HCT116 (cell line): ENCODE measurements at regions not wholly inside any gene's neighbourhood (a gene's known extent, or its start where the extent isn't known, plus 50 kb on each side); places are given as distances from the start of the nearest gene placed in this dataset.

ENCODE experiments used
- ATAC-seq: fragments of 200-7000 bp; cut with Tn5 transposase; 2 replicates; pipeline ENCODE4 v1.9.1; 2020; ENCODE audit warnings: mild to moderate bottlenecking, moderate library complexity
- BruUV-seq: library from RNA; stranded (reverse); fragments of 400-500 nt; replicated peaks from 2 replicates; lab custom pipeline; 2021; lab: Mats Ljungman, UMichigan
- CTCF ChIA-PET: fragments of 300-600 bp; sonication (Branson Sonifier 250); formaldehyde crosslinking; loops from one replicate; lab custom pipeline; 2021; ENCODE audit warnings: antibody characterized with exemption; lab: Charles Lee
- POLR2A ChIA-PET: fragments of 300-600, 350-600 bp; sonication (Branson Sonifier 250); formaldehyde crosslinking; loops from one replicate; lab custom pipeline; 2021; ENCODE audit warnings: antibody characterized with exemption; lab: Charles Lee
- RAD21 ChIA-PET, 2 experiments: fragments of 300-600 bp; sonication (Branson Sonifier 250); formaldehyde crosslinking; loops; one replicate each; lab custom pipeline; 2023; ENCODE audit warnings: low total read pairs in 2 of 2; ENCODE audit not compliant: uncharacterized antibody in 2 of 2, unreplicated experiment in 2 of 2, low non-redundant PET in 1 of 2; lab: Charles Lee
- DNase-seq: peaks from one replicate; pipeline ENCODE4 v3.0.0-alpha.2; 2010; ENCODE audit warnings: low read depth, low spot score
- H2AFZ ChIP-seq: fragments of 200-600 bp; shearing (Covaris generic), sonication (generic); 2 replicates; pipeline ENCODE4 v1.6.1; 2017; ENCODE audit warnings: low read depth, mixed run types, mixed read lengths, antibody characterized with exemption, low read length; ENCODE audit not compliant: poor library complexity, severe bottlenecking
- H3K27ac ChIP-seq: 2 replicates; pipeline ENCODE4 v1.5.1; 2012; ENCODE audit warnings: low read depth, low read length
- H3K27me3 ChIP-seq: fragments of 200-600 bp; sonication (generic); 2 replicates; pipeline ENCODE4 v1.6.1; 2016; ENCODE audit warnings: mixed run types, low read length, mixed read lengths; ENCODE audit not compliant: insufficient read depth
- H3K36me3 ChIP-seq, 2 experiments: fragments of 200-500 bp in 1 of 2; fragments of 200-600 bp in 1 of 2; sonication (Bioruptor generic) in 1 of 2; sonication (generic) in 1 of 2; 2 replicates each; pipeline versions ENCODE4 v1.5.1 to v1.6.1; 2014 to 2016; ENCODE audit warnings: low read length in 2 of 2, inconsistent platforms in 1 of 2, mixed read lengths in 1 of 2, mixed run types in 1 of 2; ENCODE audit not compliant: insufficient read depth in 2 of 2, control insufficient read depth in 1 of 2
- H3K4me1 ChIP-seq, 2 experiments: fragments of 200-600 bp in 1 of 2; sonication (generic) in 1 of 2; 2 replicates each; pipeline versions ENCODE4 v1.5.1 to v1.6.1; 2012 to 2017; ENCODE audit warnings: low read length in 2 of 2, inconsistent platforms in 1 of 2, mild to moderate bottlenecking in 1 of 2, mixed read lengths in 1 of 2, mixed run types in 1 of 2, moderate library complexity in 1 of 2; ENCODE audit not compliant: insufficient read depth in 2 of 2, control insufficient read depth in 1 of 2
- H3K4me2 ChIP-seq: fragments of 200-600 bp; sonication (generic); 2 replicates; pipeline ENCODE4 v1.6.1; 2017; ENCODE audit warnings: mixed run types, low read length, mixed read lengths
- H3K4me3 ChIP-seq, 2 experiments: fragments of 200-600 bp in 1 of 2; sonication (generic) in 1 of 2; replicated peaks in 1 of 2; 2 replicates each; pipeline ENCODE4 v1.5.1; 2011 to 2016; ENCODE audit warnings: low read length in 2 of 2, control low read depth in 1 of 2, low read depth in 1 of 2, mild to moderate bottlenecking in 1 of 2, mixed read lengths in 1 of 2, mixed run types in 1 of 2
- H3K79me2 ChIP-seq: fragments of 200-600 bp; sonication (generic); 2 replicates; pipeline ENCODE4 v1.6.1; 2017; ENCODE audit warnings: mild to moderate bottlenecking, mixed run types, low read length, moderate library complexity, mixed read lengths; ENCODE audit not compliant: insufficient read depth
- H3K9ac ChIP-seq: fragments of 200-600 bp; sonication (generic); 2 replicates; pipeline ENCODE4 v1.6.1; 2016; ENCODE audit warnings: low read length, mixed read lengths
- H3K9me2 ChIP-seq: fragments of 200-600 bp; sonication (generic), shearing (Covaris generic); 2 replicates; pipeline ENCODE4 v1.6.1; 2017; ENCODE audit warnings: mixed run types, mild to moderate bottlenecking, moderate library complexity; ENCODE audit not compliant: insufficient read depth
- H3K9me3 ChIP-seq, 2 experiments: fragments of 200-500 bp in 1 of 2; fragments of 200-600 bp in 1 of 2; sonication (Bioruptor generic) in 1 of 2; sonication (generic) in 1 of 2; 2 replicates each; pipeline ENCODE4 v1.6.1; 2014 to 2017; ENCODE audit warnings: low read length in 2 of 2, mixed read lengths in 2 of 2, inconsistent platforms in 1 of 2, low read depth in 1 of 2, mild to moderate bottlenecking in 1 of 2, mixed run types in 1 of 2, moderate library complexity in 1 of 2; ENCODE audit not compliant: control insufficient read depth in 1 of 2, insufficient read depth in 1 of 2
- H4K20me1 ChIP-seq: fragments of 200-600 bp; sonication (generic), shearing (Covaris generic); 2 replicates; pipeline ENCODE4 v1.6.1; 2017; ENCODE audit warnings: mixed run types, mild to moderate bottlenecking, moderate library complexity; ENCODE audit not compliant: insufficient read depth
- ATF3 ChIP-seq: IDR thresholded peaks from 2 replicates; pipeline ENCODE4 v1.6.1; 2012
- CBX3 ChIP-seq: IDR thresholded peaks from 2 replicates; pipeline ENCODE4 v1.6.1; 2012; ENCODE audit warnings: low read depth
- CEBPB ChIP-seq: IDR thresholded peaks from 2 replicates; pipeline ENCODE4 v1.6.1; 2012; ENCODE audit warnings: low read depth
- EGR1 ChIP-seq: IDR thresholded peaks from 2 replicates; pipeline ENCODE4 v1.6.1; 2012; ENCODE audit warnings: low read depth
- ELF1 ChIP-seq: IDR thresholded peaks from 2 replicates; pipeline ENCODE4 v1.6.1; 2012; ENCODE audit warnings: low read depth, borderline replicate concordance
- EZH2 ChIP-seq: fragments of 200-600 bp; sonication (generic); IDR thresholded peaks from 2 replicates; pipeline ENCODE4 v1.6.1; 2017; ENCODE audit warnings: antibody characterized with exemption, mixed run types
- EZH2phosphoT487 ChIP-seq: fragments of 200-600 bp; IDR thresholded peaks from 2 replicates; pipeline ENCODE4 v1.6.1; 2018; ENCODE audit warnings: antibody characterized with exemption, borderline replicate concordance
- FOSL1 ChIP-seq: IDR thresholded peaks from 2 replicates; pipeline ENCODE4 v1.6.1; 2012; ENCODE audit warnings: low read depth
- JUND ChIP-seq: IDR thresholded peaks from 2 replicates; pipeline ENCODE4 v1.6.1; 2012
- POLR2AphosphoS5 ChIP-seq: IDR thresholded peaks from 2 replicates; pipeline ENCODE4 v1.6.1; 2011; ENCODE audit warnings: mild to moderate bottlenecking, low read depth, low read length, moderate library complexity
- RAD21 ChIP-seq: IDR thresholded peaks from 2 replicates; pipeline ENCODE4 v1.6.1; 2012; ENCODE audit warnings: low read depth, mild to moderate bottlenecking
- SP1 ChIP-seq: IDR thresholded peaks from 2 replicates; pipeline ENCODE4 v1.6.1; 2012; ENCODE audit warnings: low read depth
- SRF ChIP-seq: IDR thresholded peaks from 2 replicates; pipeline ENCODE4 v1.6.1; 2012; ENCODE audit warnings: low read depth
- TCF7L2 ChIP-seq: IDR thresholded peaks from 2 replicates; pipeline ENCODE4 v1.7.0; 2011; ENCODE audit warnings: borderline replicate concordance, inconsistent platforms; ENCODE audit not compliant: insufficient read depth, insufficient read length; ENCODE audit errors: extremely low read depth
- ZFX ChIP-seq: fragments of 450-650 bp; IDR thresholded peaks from 2 replicates; pipeline ENCODE4 v1.6.1; 2017
- ZNF274 ChIP-seq: fragments of 200-500 bp; sonication (Bioruptor generic); IDR thresholded peaks from 2 replicates; pipeline ENCODE4 v1.6.1; 2014; ENCODE audit warnings: mild to moderate bottlenecking, low read depth, low read length, inconsistent platforms
- intact Hi-C: fragments of 100-400 bp; cut with micrococcal nuclease; formaldehyde crosslinking; loops from 2 replicates; pipeline ENCODE4 v1.10.0; 2022
- TF ChIP-seq, protein P1 (sequence below): IDR thresholded peaks from 2 replicates; pipeline ENCODE4 v1.6.1; 2012
- TF ChIP-seq, protein P2 (sequence below), 3 experiments: fragments of 200-600 bp in 1 of 3; sonication (generic) in 1 of 3; IDR thresholded peaks in 2 of 3; conservative IDR thresholded peaks in 1 of 3; 2 replicates each; pipeline ENCODE4 v1.5.1; 2012 to 2017; ENCODE audit warnings: low read depth in 2 of 3, low read length in 2 of 3, antibody characterized with exemption in 1 of 3, borderline replicate concordance in 1 of 3, control low read depth in 1 of 3, mild to moderate bottlenecking in 1 of 3, mixed read lengths in 1 of 3, mixed run types in 1 of 3, moderate library complexity in 1 of 3; ENCODE audit not compliant: insufficient read depth in 1 of 3

GRCh38 chr5:3896098-3896497 lies 300.5 kb downstream of the IRX1 start:
- no peak overlapping the region for H3K4me2 ChIP-seq
- ChIA-PET POLR2A (interaction anchor here (0.6 kb wide), 1 partner anchor 217 kb away, joined by 5 read pairs; no protein-coding TSS in a partner anchor), CTCF (no interaction called here), RAD21 (no interaction called here)
- no peaks in the 10 kb centered on the region for H3K27me3 ChIP-seq
- no peaks in the 10 kb centered on the region for H3K9me2 ChIP-seq
- DNase-seq: no peak
- H3K9ac ChIP-seq: no peak overlapping the region
- H3K36me3 ChIP-seq: no peaks in the 10 kb centered on the region
- H3K4me3 ChIP-seq: no peak overlapping the region
- TF ChIP-seq CBX3: no peak
- no peak for TF ChIP-seq SRF
- no peak for TF ChIP-seq EGR1
- no peak for TF ChIP-seq ZNF274
- no peak for TF ChIP-seq FOSL1
- no peak for TF ChIP-seq EZH2phosphoT487
- TF ChIP-seq ZFX: no peak
- no peak for TF ChIP-seq JUND
- no peak for TF ChIP-seq ATF3
- TF ChIP-seq TCF7L2: no peak
- TF ChIP-seq CEBPB: no peak
- no peak for TF ChIP-seq ELF1
- TF ChIP-seq POLR2AphosphoS5: no peak
- TF ChIP-seq EZH2: no peak
- no peak for TF ChIP-seq RAD21
- TF ChIP-seq, protein P1, sequence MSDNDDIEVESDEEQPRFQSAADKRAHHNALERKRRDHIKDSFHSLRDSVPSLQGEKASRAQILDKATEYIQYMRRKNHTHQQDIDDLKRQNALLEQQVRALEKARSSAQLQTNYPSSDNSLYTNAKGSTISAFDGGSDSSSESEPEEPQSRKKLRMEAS: no peak
- no peak for TF ChIP-seq SP1
- TF ChIP-seq, protein P2, sequence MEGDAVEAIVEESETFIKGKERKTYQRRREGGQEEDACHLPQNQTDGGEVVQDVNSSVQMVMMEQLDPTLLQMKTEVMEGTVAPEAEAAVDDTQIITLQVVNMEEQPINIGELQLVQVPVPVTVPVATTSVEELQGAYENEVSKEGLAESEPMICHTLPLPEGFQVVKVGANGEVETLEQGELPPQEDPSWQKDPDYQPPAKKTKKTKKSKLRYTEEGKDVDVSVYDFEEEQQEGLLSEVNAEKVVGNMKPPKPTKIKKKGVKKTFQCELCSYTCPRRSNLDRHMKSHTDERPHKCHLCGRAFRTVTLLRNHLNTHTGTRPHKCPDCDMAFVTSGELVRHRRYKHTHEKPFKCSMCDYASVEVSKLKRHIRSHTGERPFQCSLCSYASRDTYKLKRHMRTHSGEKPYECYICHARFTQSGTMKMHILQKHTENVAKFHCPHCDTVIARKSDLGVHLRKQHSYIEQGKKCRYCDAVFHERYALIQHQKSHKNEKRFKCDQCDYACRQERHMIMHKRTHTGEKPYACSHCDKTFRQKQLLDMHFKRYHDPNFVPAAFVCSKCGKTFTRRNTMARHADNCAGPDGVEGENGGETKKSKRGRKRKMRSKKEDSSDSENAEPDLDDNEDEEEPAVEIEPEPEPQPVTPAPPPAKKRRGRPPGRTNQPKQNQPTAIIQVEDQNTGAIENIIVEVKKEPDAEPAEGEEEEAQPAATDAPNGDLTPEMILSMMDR (IDR thresholded peaks at IDR 0.05 in 2 of 3, conservative IDR thresholded peaks at IDR 0.05 in 1 of 3; ENCODE audit: borderline replicate concordance in 1 of 3, insufficient read depth in 1 of 3, low read depth in 2 of 3, low read length in 2 of 3): no peak
- peaks cover 12 to 39% of the 10 kb centered on the region in 2 experiments; a peak in 2 of 4 replicates for H3K9me3 ChIP-seq
- intact Hi-C loops: no loop called here
- H3K27ac ChIP-seq: no peak overlapping the region
- no peaks in the 10 kb centered on the region for H4K20me1 ChIP-seq
- H3K79me2 ChIP-seq: no peaks in the 10 kb centered on the region
- no peak overlapping the region for H2AFZ ChIP-seq
- ATAC-seq: no peak
- BruUV-seq: no TSS peak
- H3K4me1 ChIP-seq: no peaks in the 10 kb centered on the region
